GM23338 (cell line): ENCODE measurements at regions not wholly inside any gene's neighbourhood (a gene's known extent, or its start where the extent isn't known, plus 50 kb on each side); places are given as distances from the start of the nearest gene placed in this dataset.

Experiments used
- CREB1 ChIP-seq: fragments of 250-450 bp; sonication (Bioruptor Pico); IDR thresholded peaks from 2 replicates; pipeline ENCODE4 v1.5.0; 2020; ENCODE audit warnings: low read depth, mild to moderate bottlenecking, moderate library complexity
- CTCF ChIP-seq, 2 experiments: fragments of 200-600 bp in 1 of 2; sonication (generic) in 1 of 2; conservative IDR thresholded peaks; 2 replicates each; pipeline versions ENCODE4 v1.5.1 to v1.6.1; 2016 to 2017; ENCODE audit warnings: antibody characterized with exemption in 2 of 2, low read depth in 2 of 2, mild to moderate bottlenecking in 2 of 2, moderate library complexity in 1 of 2
- ETS1 ChIP-seq: IDR thresholded peaks from 2 replicates; pipeline ENCODE4 v1.6.1; 2016; ENCODE audit warnings: antibody characterized with exemption
- EZH2 ChIP-seq: fragments of 200-600 bp; sonication (generic); IDR thresholded peaks from one replicate; pipeline ENCODE4 v1.8.0; 2017; ENCODE audit warnings: antibody characterized with exemption, mild to moderate bottlenecking, low read depth; ENCODE audit not compliant: unreplicated experiment
- EZH2phosphoT487 ChIP-seq: fragments of 200-600 bp; sonication (generic); IDR thresholded peaks from one replicate; pipeline ENCODE4 v1.8.1; 2018; ENCODE audit warnings: antibody characterized with exemption; ENCODE audit not compliant: unreplicated experiment
- JUNB ChIP-seq: IDR thresholded peaks from one replicate; pipeline ENCODE4 v1.6.1; 2016; ENCODE audit warnings: antibody characterized with exemption; ENCODE audit not compliant: unreplicated experiment
- NANOG ChIP-seq: IDR thresholded peaks from 2 replicates; pipeline ENCODE4 v1.6.1; 2016; ENCODE audit warnings: antibody characterized with exemption, borderline replicate concordance
- POLR2AphosphoS5 ChIP-seq: IDR thresholded peaks from 2 replicates; pipeline ENCODE4 v1.6.1; 2016; ENCODE audit warnings: antibody characterized with exemption, low read depth
- STAT1 ChIP-seq: IDR thresholded peaks from one replicate; pipeline ENCODE4 v1.6.1; 2016; ENCODE audit warnings: antibody characterized with exemption; ENCODE audit not compliant: unreplicated experiment
- ZNF114 ChIP-seq: fragments of 250-450 bp; sonication (Bioruptor Pico); IDR thresholded peaks from 2 replicates; pipeline ENCODE4 v1.5.0; 2020; ENCODE audit warnings: mild to moderate bottlenecking, moderate library complexity
- ZNF331 ChIP-seq: fragments of 250-450 bp; sonication (Bioruptor Pico); IDR thresholded peaks from 2 replicates; pipeline ENCODE4 v1.5.0; 2020; ENCODE audit warnings: low read depth, mild to moderate bottlenecking, moderate library complexity
- TF ChIP-seq, protein P1 (sequence below): IDR thresholded peaks from one replicate; pipeline ENCODE4 v1.6.1; 2018; ENCODE audit warnings: antibody characterized with exemption; ENCODE audit not compliant: unreplicated experiment
- TF ChIP-seq, protein P2 (sequence below): fragments of 250-450 bp; sonication (Bioruptor Pico); IDR thresholded peaks from 2 replicates; pipeline ENCODE4 v1.5.0; 2020; ENCODE audit warnings: mild to moderate bottlenecking, moderate library complexity

DNA sequence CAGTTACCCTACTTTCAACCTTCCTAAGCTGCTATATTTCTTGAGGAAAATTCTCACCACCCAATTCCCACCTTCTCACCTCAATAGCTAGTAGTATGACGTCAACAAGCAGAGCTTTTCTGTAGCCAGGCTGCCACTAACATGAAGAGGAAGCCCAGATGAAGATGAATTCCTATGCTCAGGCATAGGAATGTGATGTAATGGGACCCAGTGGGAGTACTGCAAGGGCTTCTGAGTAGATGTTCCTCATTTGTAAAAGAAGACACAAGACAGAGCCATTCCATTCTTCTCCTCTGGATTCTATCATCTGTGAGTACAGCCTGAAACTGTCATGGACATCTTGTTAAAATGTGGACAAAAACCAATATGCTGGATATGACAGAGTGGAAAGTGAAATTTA lies 81.6 kb upstream of the KLF3 start:
- no peak for TF ChIP-seq CTCF (conservative IDR thresholded peaks at IDR 0.05; ENCODE audit: low read depth in 2 of 2)
- TF ChIP-seq EZH2: no peak
- TF ChIP-seq POLR2AphosphoS5: no peak
- TF ChIP-seq, protein P1, sequence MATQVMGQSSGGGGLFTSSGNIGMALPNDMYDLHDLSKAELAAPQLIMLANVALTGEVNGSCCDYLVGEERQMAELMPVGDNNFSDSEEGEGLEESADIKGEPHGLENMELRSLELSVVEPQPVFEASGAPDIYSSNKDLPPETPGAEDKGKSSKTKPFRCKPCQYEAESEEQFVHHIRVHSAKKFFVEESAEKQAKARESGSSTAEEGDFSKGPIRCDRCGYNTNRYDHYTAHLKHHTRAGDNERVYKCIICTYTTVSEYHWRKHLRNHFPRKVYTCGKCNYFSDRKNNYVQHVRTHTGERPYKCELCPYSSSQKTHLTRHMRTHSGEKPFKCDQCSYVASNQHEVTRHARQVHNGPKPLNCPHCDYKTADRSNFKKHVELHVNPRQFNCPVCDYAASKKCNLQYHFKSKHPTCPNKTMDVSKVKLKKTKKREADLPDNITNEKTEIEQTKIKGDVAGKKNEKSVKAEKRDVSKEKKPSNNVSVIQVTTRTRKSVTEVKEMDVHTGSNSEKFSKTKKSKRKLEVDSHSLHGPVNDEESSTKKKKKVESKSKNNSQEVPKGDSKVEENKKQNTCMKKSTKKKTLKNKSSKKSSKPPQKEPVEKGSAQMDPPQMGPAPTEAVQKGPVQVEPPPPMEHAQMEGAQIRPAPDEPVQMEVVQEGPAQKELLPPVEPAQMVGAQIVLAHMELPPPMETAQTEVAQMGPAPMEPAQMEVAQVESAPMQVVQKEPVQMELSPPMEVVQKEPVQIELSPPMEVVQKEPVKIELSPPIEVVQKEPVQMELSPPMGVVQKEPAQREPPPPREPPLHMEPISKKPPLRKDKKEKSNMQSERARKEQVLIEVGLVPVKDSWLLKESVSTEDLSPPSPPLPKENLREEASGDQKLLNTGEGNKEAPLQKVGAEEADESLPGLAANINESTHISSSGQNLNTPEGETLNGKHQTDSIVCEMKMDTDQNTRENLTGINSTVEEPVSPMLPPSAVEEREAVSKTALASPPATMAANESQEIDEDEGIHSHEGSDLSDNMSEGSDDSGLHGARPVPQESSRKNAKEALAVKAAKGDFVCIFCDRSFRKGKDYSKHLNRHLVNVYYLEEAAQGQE: no peak
- TF ChIP-seq ETS1: no peak
- TF ChIP-seq EZH2phosphoT487: no peak
- TF ChIP-seq ZNF114 (CRISPR knock-in tag): no peak
- TF ChIP-seq NANOG: no peak
- TF ChIP-seq, protein P2, sequence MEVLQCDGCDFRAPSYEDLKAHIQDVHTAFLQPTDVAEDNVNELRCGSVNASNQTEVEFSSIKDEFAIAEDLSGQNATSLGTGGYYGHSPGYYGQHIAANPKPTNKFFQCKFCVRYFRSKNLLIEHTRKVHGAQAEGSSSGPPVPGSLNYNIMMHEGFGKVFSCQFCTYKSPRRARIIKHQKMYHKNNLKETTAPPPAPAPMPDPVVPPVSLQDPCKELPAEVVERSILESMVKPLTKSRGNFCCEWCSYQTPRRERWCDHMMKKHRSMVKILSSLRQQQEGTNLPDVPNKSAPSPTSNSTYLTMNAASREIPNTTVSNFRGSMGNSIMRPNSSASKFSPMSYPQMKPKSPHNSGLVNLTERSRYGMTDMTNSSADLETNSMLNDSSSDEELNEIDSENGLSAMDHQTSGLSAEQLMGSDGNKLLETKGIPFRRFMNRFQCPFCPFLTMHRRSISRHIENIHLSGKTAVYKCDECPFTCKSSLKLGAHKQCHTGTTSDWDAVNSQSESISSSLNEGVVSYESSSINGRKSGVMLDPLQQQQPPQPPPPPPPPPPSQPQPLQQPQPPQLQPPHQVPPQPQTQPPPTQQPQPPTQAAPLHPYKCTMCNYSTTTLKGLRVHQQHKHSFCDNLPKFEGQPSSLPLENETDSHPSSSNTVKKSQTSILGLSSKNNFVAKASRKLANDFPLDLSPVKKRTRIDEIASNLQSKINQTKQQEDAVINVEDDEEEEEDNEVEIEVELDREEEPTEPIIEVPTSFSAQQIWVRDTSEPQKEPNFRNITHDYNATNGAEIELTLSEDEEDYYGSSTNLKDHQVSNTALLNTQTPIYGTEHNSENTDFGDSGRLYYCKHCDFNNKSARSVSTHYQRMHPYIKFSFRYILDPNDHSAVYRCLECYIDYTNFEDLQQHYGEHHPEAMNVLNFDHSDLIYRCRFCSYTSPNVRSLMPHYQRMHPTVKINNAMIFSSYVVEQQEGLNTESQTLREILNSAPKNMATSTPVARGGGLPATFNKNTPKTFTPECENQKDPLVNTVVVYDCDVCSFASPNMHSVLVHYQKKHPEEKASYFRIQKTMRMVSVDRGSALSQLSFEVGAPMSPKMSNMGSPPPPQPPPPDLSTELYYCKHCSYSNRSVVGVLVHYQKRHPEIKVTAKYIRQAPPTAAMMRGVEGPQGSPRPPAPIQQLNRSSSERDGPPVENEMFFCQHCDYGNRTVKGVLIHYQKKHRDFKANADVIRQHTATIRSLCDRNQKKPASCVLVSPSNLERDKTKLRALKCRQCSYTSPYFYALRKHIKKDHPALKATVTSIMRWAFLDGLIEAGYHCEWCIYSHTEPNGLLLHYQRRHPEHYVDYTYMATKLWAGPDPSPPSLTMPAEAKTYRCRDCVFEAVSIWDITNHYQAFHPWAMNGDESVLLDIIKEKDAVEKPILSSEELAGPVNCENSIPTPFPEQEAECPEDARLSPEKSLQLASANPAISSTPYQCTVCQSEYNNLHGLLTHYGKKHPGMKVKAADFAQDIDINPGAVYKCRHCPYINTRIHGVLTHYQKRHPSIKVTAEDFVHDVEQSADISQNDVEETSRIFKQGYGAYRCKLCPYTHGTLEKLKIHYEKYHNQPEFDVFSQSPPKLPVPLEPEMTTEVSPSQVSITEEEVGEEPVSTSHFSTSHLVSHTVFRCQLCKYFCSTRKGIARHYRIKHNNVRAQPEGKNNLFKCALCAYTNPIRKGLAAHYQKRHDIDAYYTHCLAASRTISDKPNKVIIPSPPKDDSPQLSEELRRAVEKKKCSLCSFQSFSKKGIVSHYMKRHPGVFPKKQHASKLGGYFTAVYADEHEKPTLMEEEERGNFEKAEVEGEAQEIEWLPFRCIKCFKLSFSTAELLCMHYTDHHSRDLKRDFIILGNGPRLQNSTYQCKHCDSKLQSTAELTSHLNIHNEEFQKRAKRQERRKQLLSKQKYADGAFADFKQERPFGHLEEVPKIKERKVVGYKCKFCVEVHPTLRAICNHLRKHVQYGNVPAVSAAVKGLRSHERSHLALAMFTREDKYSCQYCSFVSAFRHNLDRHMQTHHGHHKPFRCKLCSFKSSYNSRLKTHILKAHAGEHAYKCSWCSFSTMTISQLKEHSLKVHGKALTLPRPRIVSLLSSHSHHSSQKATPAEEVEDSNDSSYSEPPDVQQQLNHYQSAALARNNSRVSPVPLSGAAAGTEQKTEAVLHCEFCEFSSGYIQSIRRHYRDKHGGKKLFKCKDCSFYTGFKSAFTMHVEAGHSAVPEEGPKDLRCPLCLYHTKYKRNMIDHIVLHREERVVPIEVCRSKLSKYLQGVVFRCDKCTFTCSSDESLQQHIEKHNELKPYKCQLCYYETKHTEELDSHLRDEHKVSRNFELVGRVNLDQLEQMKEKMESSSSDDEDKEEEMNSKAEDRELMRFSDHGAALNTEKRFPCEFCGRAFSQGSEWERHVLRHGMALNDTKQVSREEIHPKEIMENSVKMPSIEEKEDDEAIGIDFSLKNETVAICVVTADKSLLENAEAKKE (CRISPR knock-in tag): no peak
- no peak for TF ChIP-seq ZNF331 (CRISPR knock-in tag)
- no peak for TF ChIP-seq JUNB
- TF ChIP-seq CREB1 (CRISPR knock-in tag): no peak
- no peak for TF ChIP-seq STAT1
